H9 (cell line): ENCODE measurements at regions not wholly inside any gene's neighbourhood (a gene's known extent, or its start where the extent isn't known, plus 50 kb on each side); places are given as distances from the start of the nearest gene placed in this dataset.
"Not testable (repeated sequence)": the region's sequence is repeated elsewhere in the genome, so short reads cannot be mapped to it uniquely, and the experiment has no call there.

Experiments used
- DNase-seq: peaks from one replicate; pipeline ENCODE4 v3.0.0-alpha.2; 2017
- H2AFZ ChIP-seq: one replicate; pipeline ENCODE4 v1.6.1; 2013; ENCODE audit warnings: mild to moderate bottlenecking, low read length, control low read depth, moderate library complexity
- H2AK5ac ChIP-seq: 2 replicates; pipeline ENCODE4 v1.6.1; 2013; ENCODE audit warnings: low read length, control low read depth, mixed read lengths; ENCODE audit not compliant: insufficient read length
- H2BK120ac ChIP-seq: one replicate; pipeline ENCODE4 v1.6.1; 2013; ENCODE audit warnings: low read depth, mild to moderate bottlenecking, low read length, control low read depth, inconsistent platforms; ENCODE audit not compliant: poor library complexity, severe bottlenecking
- H2BK12ac ChIP-seq: 2 replicates; pipeline ENCODE4 v1.6.1; 2013; ENCODE audit warnings: low read length, control low read depth, mixed read lengths, low read depth; ENCODE audit not compliant: insufficient read length
- H2BK15ac ChIP-seq: 2 replicates; pipeline ENCODE4 v1.6.1; 2013; ENCODE audit warnings: low read depth, low read length, control low read depth
- H2BK20ac ChIP-seq: one replicate; pipeline ENCODE4 v1.6.1; 2013; ENCODE audit warnings: low read depth, mild to moderate bottlenecking, low read length, control low read depth, inconsistent platforms; ENCODE audit not compliant: poor library complexity, severe bottlenecking
- H2BK5ac ChIP-seq: 2 replicates; pipeline ENCODE4 v1.6.1; 2013; ENCODE audit warnings: low read length, control low read depth, mixed read lengths; ENCODE audit not compliant: insufficient read length
- H3K14ac ChIP-seq: 2 replicates; pipeline ENCODE4 v1.6.1; 2013; ENCODE audit warnings: low read length, control low read depth; ENCODE audit not compliant: insufficient read depth
- H3K18ac ChIP-seq: 2 replicates; pipeline ENCODE4 v1.6.1; 2013; ENCODE audit warnings: low read depth, mild to moderate bottlenecking, mixed read lengths, low read length, control low read depth; ENCODE audit not compliant: insufficient read length
- H3K23ac ChIP-seq: 2 replicates; pipeline ENCODE4 v1.6.1; 2013; ENCODE audit warnings: low read length, control low read depth, mixed read lengths, low read depth; ENCODE audit not compliant: insufficient read length
- H3K23me2 ChIP-seq: 2 replicates; pipeline ENCODE4 v1.6.1; 2013; ENCODE audit warnings: low read depth, mild to moderate bottlenecking, mixed read lengths, low read length, control low read depth; ENCODE audit not compliant: insufficient read length, poor library complexity, severe bottlenecking
- H3K27ac ChIP-seq: 2 replicates; pipeline ENCODE4 v1.5.1; 2013; ENCODE audit warnings: low read length, control low read depth, mixed read lengths, low read depth; ENCODE audit not compliant: insufficient read length
- H3K27me3 ChIP-seq: 2 replicates; pipeline ENCODE4 v1.6.1; 2013; ENCODE audit warnings: low read length, control low read depth, inconsistent platforms; ENCODE audit not compliant: insufficient read depth
- H3K4ac ChIP-seq: 2 replicates; pipeline ENCODE4 v1.6.1; 2013; ENCODE audit warnings: low read depth, mild to moderate bottlenecking, control low read depth, inconsistent platforms, low read length, moderate library complexity
- H3K4me1 ChIP-seq: 2 replicates; pipeline ENCODE4 v1.6.1; 2013; ENCODE audit warnings: low read length, control low read depth, inconsistent platforms; ENCODE audit not compliant: insufficient read depth
- H3K4me2 ChIP-seq: 2 replicates; pipeline ENCODE4 v1.6.1; 2013; ENCODE audit warnings: low read length, control low read depth, mixed read lengths; ENCODE audit not compliant: insufficient read length, insufficient read depth
- H3K56ac ChIP-seq: 2 replicates; pipeline ENCODE4 v1.6.1; 2013; ENCODE audit warnings: low read depth, mild to moderate bottlenecking, mixed read lengths, low read length, control low read depth; ENCODE audit not compliant: insufficient read length
- H3K79me1 ChIP-seq: 2 replicates; pipeline ENCODE4 v1.6.1; 2013; ENCODE audit warnings: low read depth, mild to moderate bottlenecking, moderate library complexity, low read length, control low read depth, inconsistent platforms; ENCODE audit not compliant: insufficient read depth, poor library complexity, severe bottlenecking
- H3K79me2 ChIP-seq: 2 replicates; pipeline ENCODE4 v1.6.1; 2013; ENCODE audit warnings: low read length, control low read depth, inconsistent platforms; ENCODE audit not compliant: insufficient read depth
- H3K9ac ChIP-seq: 2 replicates; pipeline ENCODE4 v1.6.1; 2013; ENCODE audit warnings: low read length, control low read depth, mixed read lengths; ENCODE audit not compliant: insufficient read length; ENCODE audit errors: extremely low read depth
- H3K9me3 ChIP-seq: one replicate; pipeline ENCODE4 v1.6.1; 2013; ENCODE audit warnings: low read depth, low read length, inconsistent platforms; ENCODE audit not compliant: control insufficient read depth
- H3T11ph ChIP-seq: one replicate; pipeline ENCODE4 v1.6.1; 2013; ENCODE audit warnings: mild to moderate bottlenecking, low read length, control low read depth, inconsistent platforms
- H4K20me1 ChIP-seq: one replicate; pipeline ENCODE4 v1.6.1; 2013; ENCODE audit not compliant: control insufficient read depth, insufficient read length, insufficient read depth
- H4K5ac ChIP-seq: 2 replicates; pipeline ENCODE4 v1.6.1; 2013; ENCODE audit warnings: low read depth, mild to moderate bottlenecking, mixed read lengths, low read length, control low read depth; ENCODE audit not compliant: insufficient read length
- H4K8ac ChIP-seq: replicated peaks from 2 replicates; pipeline ENCODE4 v1.6.1; 2013; ENCODE audit warnings: low read length, control low read depth, mixed read lengths, low read depth; ENCODE audit not compliant: insufficient read length
- H4K91ac ChIP-seq: 2 replicates; pipeline ENCODE4 v1.6.1; 2013; ENCODE audit warnings: low read depth, mild to moderate bottlenecking, moderate library complexity, mixed read lengths, low read length, control low read depth; ENCODE audit not compliant: insufficient read length
- H3K27ac Mint-ChIP-seq, 3 experiments: 2 replicates in 2 of 3; 3 replicates in 1 of 3; pipeline ENCODE4 v1.8.0; 2020 to 2021; ENCODE audit warnings: mixed read lengths in 3 of 3, mild to moderate bottlenecking in 1 of 3, moderate library complexity in 1 of 3
- H3K27me3 Mint-ChIP-seq: 2 replicates; pipeline ENCODE4 v1.8.0; 2021; ENCODE audit warnings: low read depth, mild to moderate bottlenecking, moderate library complexity, mixed read lengths
- H3K36me3 Mint-ChIP-seq, 3 experiments: 2 replicates in 2 of 3; 3 replicates in 1 of 3; pipeline ENCODE4 v1.8.0; 2020 to 2021; ENCODE audit warnings: low read depth in 3 of 3, mixed read lengths in 3 of 3; ENCODE audit not compliant: insufficient read depth in 1 of 3
- H3K4me1 Mint-ChIP-seq, 2 experiments: 2 replicates each; pipeline ENCODE4 v1.8.0; 2020; ENCODE audit warnings: mixed read lengths in 2 of 2
- H3K4me3 Mint-ChIP-seq, 2 experiments: 2 replicates in 1 of 2; 3 replicates in 1 of 2; pipeline ENCODE4 v1.8.0; 2020 to 2021; ENCODE audit warnings: mild to moderate bottlenecking in 2 of 2, mixed read lengths in 2 of 2, moderate library complexity in 1 of 2
- H3K9me3 Mint-ChIP-seq, 2 experiments: 2 replicates in 1 of 2; 3 replicates in 1 of 2; pipeline ENCODE4 v1.8.0; 2020; ENCODE audit warnings: mild to moderate bottlenecking in 2 of 2, mixed read lengths in 2 of 2, moderate library complexity in 1 of 2
- WGBS: extraction: QIAGEN DNeasy Blood & Tissue Kit; methylation state at CpG from one replicate; pipeline ENCODE4 v1.1.7; 2013; ENCODE audit warnings: missing lambda C conversion rate, low lambda C conversion rate, mixed read lengths; ENCODE audit not compliant: insufficient read length; ENCODE audit errors: extremely low coverage; 5-methylcytosine and 5-hydroxymethylcytosine counted together

DNA sequence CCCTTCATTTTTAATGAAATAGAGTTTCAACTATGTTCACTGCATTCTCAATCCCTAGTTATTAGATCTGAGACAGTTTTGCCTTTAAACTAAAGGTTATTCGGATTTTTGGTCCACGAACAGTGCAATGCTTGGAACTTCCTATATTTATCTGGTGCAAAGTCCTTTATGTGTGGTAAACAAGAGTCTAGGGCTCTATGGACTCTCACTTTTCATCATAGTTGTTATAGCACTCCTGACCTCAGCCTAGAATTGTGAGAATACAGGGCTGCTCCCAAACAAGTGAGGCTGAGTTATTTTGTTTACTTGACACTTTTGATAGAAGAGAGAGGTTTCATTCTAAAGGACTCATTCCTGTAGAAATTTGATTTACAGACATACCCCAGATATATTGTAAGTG, 692.1 kb downstream of the TTLL7 start:
- H3K4me3 Mint-ChIP-seq, H3K9me3 Mint-ChIP-seq, H3K27ac Mint-ChIP-seq, H2AK5ac ChIP-seq, H3K27me3 Mint-ChIP-seq, H3K4ac ChIP-seq, H3K36me3 Mint-ChIP-seq, H3K23ac ChIP-seq, H3K4me2 ChIP-seq, H4K5ac ChIP-seq, H4K8ac ChIP-seq, H3K9ac ChIP-seq, H3K79me2 ChIP-seq, H3K27me3 ChIP-seq, H3K79me1 ChIP-seq, H3K56ac ChIP-seq, H3T11ph ChIP-seq, H4K20me1 ChIP-seq, H3K14ac ChIP-seq, H3K27ac ChIP-seq, H2BK120ac ChIP-seq, H2BK12ac ChIP-seq, H3K4me1 Mint-ChIP-seq, H3K4me1 ChIP-seq, H3K9me3 ChIP-seq, H4K91ac ChIP-seq, H3K23me2 ChIP-seq, H2BK15ac ChIP-seq, H2BK5ac ChIP-seq, H2BK20ac ChIP-seq, H3K18ac ChIP-seq, H2AFZ ChIP-seq, DNase-seq: not testable (repeated sequence)
- no CpG with 5 or more reads among the region's 2 CpGs for WGBS

DNA sequence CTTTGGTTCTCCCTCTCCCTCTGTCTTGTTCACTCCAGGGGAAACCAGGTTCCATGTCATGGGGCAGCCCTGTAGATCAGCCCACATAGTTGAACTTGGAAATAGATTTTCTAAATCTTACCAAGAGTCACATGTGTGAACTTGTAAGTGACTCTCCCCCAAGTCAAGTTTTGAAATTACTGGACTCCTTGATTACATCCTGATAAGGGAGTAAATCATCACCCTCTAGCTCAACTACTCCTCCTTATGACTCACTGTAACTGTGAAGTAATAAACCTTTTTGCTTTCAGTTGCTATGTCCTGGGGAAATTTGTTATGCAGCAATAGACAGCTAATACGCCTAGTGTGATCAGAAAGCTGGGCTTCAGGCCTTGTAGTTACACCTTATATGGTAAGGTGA, 703.3 kb downstream of the TTLL7 start:
- H3K23me2 ChIP-seq, H3K36me3 Mint-ChIP-seq, H3K27me3 ChIP-seq, H3K4ac ChIP-seq, H3T11ph ChIP-seq, H3K14ac ChIP-seq, H3K27ac ChIP-seq, H2BK5ac ChIP-seq, H4K8ac ChIP-seq, H2BK20ac ChIP-seq, H3K79me2 ChIP-seq, H2AK5ac ChIP-seq, H3K4me1 Mint-ChIP-seq, H4K20me1 ChIP-seq, H3K9ac ChIP-seq, H2AFZ ChIP-seq, H3K9me3 Mint-ChIP-seq, H3K9me3 ChIP-seq, H3K27ac Mint-ChIP-seq, H3K4me1 ChIP-seq, H3K4me3 Mint-ChIP-seq, H3K18ac ChIP-seq, DNase-seq, H3K23ac ChIP-seq, H3K27me3 Mint-ChIP-seq, H2BK12ac ChIP-seq, H3K4me2 ChIP-seq, H2BK15ac ChIP-seq, H2BK120ac ChIP-seq, H3K56ac ChIP-seq, H4K91ac ChIP-seq, H4K5ac ChIP-seq, H3K79me1 ChIP-seq: not testable (repeated sequence)
- WGBS, result no CpG with 5 or more reads among the region's 1 CpG

DNA sequence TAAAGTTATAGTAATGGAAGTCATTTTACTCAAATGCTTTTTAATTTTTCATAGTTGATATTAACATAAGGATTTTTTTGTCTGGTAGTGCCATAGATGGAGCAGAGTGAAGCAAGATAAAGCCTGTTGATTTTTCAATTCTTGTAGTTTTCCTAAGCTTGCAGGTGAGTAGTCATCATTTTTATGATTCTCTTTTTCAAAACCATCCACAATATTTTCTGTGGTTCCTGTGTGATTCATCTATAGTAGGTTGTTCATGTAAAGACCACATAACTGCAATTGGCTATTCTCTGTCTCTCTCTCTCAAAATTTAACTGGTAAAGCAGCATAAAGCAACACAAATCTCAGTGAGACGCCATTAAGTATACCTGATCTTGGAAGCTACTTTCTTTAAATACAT, 711.5 kb downstream of the TTLL7 start:
- H2BK12ac ChIP-seq, H2BK5ac ChIP-seq, H4K91ac ChIP-seq, DNase-seq, H3K4me1 ChIP-seq, H3K79me2 ChIP-seq, H3K27ac ChIP-seq, H3K18ac ChIP-seq, H4K8ac ChIP-seq, H2AK5ac ChIP-seq, H3K9me3 Mint-ChIP-seq, H3T11ph ChIP-seq, H2BK120ac ChIP-seq, H3K36me3 Mint-ChIP-seq, H3K9me3 ChIP-seq, H3K4ac ChIP-seq, H3K27me3 Mint-ChIP-seq, H3K9ac ChIP-seq, H3K4me1 Mint-ChIP-seq, H3K4me2 ChIP-seq, H2BK15ac ChIP-seq, H3K27me3 ChIP-seq, H3K23ac ChIP-seq, H2AFZ ChIP-seq, H3K23me2 ChIP-seq, H4K20me1 ChIP-seq, H3K27ac Mint-ChIP-seq, H3K14ac ChIP-seq, H3K79me1 ChIP-seq, H4K5ac ChIP-seq, H3K56ac ChIP-seq, H2BK20ac ChIP-seq, H3K4me3 Mint-ChIP-seq: not testable (repeated sequence)
- WGBS, result no CpG with 5 or more reads among the region's 1 CpG
